HG03442 (cell line): ENCODE measurements at regions not wholly inside any gene's neighbourhood (a gene's known extent, or its start where the extent isn't known, plus 50 kb on each side); places are given as distances from the start of the nearest gene placed in this dataset.
"Not testable (repeated sequence)": the region's sequence is repeated elsewhere in the genome, so short reads cannot be mapped to it uniquely, and the experiment has no call there.

Experiments used
- ATAC-seq: cut with Tn5 transposase; IDR thresholded peaks from one replicate; pipeline ENCODE4 v1.9.1; 2021; ENCODE audit warnings: mild to moderate bottlenecking, moderate library complexity; ENCODE audit not compliant: unreplicated experiment

DNA sequence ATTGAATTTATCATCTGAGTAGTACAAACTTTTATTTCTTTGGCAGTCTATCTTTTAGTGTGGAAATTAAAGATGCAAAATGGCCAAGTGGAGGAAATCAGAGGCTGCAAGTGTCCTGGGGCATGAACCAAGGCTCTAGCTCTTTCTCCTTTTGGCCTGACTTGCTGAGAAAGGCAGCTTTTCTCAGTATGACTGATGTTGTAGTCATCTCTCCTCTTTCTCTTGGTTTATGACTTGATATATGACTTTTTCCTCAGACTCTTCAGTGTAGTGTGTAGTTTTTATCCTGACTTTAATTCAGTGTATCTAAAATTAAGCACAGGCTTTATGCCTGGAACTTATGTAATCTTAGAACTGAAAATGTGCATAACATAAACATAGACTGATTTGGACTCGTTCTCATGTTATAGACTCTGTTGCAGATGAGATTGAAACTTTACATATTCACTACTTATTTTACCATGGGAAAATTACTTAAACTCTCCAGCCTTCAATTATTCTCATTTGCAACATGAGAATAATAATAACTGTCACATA, 65.7 kb downstream of the SLITRK5 start:
- ATAC-seq = no peak

DNA sequence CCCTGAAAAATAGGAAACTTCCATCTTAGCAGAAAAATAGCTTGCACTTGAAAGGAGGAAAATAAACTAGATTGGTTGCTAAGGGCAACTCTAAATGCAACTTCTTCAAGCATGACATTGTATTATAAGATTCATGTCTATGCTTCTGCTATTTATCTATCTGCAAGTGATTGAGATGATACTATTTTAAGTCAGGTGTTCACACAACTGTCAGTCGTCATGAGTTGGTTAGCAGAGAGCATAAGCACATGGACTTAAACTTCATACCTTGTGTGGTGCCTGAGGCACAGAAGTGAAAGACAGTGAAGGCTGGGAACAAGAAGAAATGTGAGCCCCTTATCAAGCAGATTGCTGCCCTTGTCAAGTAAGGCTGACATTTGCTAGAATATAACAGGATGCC, 82.9 kb downstream of the SLITRK5 start:
- no peak for ATAC-seq

DNA sequence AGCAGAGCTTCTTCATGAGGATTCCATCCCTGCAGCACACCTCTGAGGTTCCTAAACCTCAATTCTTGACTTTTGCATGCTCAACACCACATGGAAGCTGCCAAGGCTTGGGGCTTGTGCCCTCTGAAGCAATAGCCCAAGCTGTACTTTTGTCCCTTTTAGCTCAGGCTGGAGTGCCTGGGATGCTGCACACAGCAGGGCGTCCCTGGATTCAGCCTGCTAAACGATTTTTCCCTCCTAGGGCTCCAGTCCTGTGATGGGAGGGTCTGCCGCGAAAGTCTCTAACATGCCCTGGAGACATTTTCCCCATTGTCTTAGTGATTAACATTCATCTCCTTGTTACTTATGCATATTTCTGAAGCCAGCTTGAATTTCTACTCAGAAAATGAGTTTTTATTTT, 98.3 kb downstream of the SLITRK5 start:
- ATAC-seq = no peak

DNA sequence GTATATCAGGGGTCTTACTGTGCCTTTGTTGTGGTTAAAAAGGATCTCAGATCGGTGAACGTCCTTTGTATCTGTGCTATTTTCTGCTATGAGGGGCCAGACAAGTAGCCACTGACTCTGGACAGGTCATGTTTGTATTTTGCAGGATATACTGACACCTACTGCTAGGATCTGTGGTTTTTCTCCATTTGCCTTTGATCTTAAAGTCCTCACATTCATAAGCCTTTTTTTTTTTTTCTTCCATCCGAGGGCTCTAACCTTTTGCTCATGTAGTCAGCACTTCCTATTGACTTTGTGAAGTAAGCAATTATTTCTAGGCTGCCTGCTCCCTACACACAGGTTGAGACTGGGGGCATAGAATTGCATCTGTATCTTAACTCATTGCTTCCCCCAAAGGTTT, 106.2 kb downstream of the SLITRK5 start:
- ATAC-seq = no peak

DNA sequence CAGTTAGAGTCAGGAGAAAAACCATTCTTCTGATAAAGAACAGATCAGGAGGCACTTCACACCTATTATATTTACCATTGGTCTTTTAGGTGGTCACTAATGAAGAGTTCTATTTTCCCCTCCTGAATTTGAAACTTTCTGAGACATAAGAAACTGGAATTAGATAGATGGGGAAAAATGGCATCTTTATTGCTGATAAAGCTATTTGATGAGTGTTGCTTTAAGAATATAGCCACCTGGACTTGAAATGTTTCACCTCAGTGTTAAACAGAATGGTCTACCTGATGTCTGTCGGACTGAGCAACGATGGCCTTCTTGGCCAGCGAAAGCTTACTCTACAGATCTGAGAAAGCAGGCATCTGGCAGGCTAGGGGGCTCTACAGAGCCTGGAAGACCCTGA, 107.0 kb downstream of the SLITRK5 start:
- no peak for ATAC-seq

DNA sequence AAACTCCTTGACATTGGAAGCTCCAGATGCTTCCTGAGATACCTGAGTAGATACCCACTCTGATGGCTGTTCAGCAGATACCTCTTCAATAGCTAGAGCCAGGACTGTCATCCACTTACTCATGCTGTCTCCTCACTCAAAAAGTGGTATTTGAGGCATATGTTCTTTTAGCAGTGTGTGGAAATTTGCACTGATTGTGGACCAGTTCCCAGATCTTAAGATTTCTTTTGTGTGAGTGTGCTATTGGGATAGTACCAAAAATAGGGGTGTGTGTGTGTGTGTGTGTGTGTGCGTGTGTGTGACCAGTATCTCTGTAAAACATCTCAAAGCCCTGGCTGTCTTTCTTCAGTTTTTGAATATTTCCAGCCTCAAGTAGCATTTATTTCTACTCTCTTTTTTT, 108.3 kb downstream of the SLITRK5 start:
- no peak for ATAC-seq

DNA sequence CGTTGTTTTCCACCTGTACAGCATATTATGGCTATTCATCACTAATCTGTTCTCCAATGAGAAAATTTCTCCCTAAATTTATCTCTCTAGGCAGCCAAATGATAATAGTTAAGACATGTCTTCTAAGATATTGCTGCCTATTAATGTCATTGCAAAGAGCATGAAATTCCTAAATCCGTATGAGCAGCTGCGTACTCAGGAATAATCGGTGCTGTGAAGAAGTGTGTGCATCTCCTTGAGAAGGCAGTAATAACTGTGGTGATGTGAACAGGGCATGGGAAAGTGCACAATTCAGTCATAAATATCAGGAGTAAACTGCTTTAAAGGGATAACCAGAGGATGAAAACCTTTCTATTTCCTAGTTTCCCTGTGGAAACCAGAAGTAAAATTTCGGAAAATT, 112.2 kb downstream of the SLITRK5 start:
- no peak for ATAC-seq

DNA sequence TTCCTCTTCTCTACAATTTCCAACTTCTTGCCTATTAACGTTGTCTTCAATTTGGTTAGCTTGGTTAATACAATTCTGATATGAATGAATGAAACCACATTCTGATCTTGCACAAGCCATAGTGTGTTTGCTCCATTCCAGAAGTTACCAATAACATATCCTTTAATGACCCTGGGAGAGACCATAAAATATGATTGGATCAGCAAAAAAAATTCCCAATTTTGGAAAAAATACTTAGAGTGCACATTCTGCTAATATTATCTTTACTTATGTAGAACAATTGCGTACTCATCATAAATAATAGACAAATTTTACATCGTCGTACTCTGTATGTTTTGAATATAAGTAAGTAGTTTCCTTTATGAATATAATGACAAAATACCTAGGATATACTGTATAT, 117.2 kb downstream of the SLITRK5 start:
- ATAC-seq = no peak

DNA sequence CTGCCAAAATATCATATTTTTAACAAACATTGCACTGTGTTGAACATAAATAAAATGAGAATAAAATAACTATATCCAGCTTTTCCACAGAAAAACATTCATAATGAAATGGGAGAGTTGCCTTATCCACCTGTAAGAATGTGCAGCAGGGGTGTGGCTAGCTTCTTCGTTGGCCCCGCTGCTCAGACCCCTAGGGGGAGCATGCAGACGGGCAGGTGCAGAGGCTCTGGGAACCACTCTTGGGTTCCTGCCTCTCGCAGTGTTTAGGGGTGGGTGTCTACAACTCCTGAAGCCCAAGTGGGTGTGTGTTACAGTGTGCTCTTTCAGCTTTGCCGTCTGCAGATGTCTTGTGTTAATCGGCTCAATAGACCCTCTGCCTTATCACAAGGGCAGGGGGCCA, 121.7 kb downstream of the SLITRK5 start:
- ATAC-seq = no peak

DNA sequence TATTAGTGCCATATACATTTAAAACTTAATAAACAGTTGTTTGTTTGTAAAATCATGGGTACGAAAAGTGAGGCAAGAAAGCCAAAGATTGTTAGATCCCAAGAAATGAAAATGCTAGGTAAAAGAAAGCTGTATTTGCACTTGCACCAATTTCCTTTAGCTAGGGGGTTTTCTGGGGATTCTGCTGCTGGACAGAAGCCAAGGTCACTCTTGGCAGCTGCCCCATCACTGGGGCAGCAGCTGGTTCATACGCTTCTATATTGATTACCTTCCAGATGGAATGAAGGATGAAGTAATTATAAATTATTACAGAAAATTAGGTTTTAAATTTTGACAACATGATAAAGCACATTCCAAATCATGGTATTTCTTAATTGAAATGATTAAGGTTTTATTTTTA, 127.4 kb downstream of the SLITRK5 start:
- no peak for ATAC-seq

DNA sequence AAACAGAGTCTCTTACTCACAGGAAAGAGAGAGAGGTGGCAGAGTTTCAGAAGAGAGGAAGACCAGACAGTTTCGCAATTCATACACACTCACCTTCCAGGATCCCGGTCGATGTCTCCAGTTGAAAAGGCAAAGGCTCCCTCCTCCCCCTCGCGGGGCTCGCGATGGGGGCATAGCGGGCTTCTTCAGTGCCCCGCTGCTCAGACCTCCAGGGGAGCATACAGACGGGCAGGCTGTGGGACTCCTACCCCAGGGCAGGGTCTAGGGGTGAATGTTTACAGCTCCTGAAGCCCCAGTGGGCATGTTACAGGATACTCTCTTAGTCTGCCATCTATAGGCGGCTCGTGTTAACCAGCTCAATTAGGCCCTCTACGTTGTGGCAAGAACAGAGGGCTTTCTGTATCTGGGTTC, 139.2 kb downstream of the SLITRK5 start:
- no peak for ATAC-seq

DNA sequence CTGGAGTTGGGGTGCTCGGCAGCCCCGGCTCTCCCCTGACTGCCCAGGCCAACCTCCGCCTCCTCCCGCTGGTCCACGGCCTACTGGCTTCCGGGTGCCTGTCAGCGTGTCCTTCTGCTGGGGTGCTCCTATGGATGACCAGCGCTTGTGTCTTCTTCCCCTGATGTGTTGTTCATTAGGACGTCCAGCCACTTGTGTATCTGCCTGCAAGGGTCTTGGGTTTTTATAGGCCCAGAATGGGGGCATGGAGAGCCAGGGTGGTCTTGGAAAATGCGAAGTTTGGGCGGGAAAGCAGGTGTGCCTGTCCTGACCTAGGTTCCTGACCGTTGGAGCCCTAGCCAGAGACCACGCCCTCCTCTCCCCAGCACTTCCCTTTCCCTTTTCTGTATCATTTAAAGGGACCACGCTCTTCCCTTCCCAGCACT, 139.8 kb downstream of the SLITRK5 start:
- ATAC-seq = no peak

DNA sequence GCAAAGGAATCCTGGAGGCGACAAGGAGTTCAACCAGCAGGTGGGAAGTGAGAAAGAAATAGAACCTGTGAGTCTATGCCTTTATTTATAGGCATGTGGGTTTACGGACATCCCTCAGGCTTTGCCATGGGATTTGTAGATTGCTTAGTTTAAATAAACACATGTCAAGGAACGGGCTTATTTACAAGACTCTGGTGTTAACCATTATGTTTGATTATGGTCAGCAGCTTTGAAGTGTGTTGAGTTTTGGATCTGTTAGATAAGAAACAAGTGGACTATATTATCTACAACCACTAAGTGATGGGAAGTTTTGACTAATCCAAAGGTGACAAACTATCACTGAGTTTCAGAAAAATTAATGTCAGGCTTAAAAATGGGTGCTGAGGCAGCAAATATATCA, 143.2 kb downstream of the SLITRK5 start:
- no peak for ATAC-seq

DNA sequence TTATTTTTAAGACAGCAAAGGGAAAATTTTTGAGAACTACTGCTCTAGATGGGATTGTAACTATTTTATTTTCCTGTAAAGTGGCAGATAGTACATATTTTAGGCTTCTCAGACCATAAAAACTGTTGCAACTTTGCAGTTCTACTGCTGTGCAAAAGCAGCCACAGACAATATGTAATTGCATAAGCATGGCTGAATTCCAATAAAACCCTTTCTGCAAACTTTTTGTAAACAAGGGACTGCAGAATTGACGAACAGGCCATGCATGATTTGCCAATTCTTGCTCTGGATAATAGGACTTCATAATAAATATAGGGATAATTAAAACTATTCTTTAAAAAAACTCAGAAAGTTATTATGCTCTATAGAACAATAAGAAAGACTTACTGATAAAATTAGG, 149.1 kb downstream of the SLITRK5 start:
- no peak for ATAC-seq

DNA sequence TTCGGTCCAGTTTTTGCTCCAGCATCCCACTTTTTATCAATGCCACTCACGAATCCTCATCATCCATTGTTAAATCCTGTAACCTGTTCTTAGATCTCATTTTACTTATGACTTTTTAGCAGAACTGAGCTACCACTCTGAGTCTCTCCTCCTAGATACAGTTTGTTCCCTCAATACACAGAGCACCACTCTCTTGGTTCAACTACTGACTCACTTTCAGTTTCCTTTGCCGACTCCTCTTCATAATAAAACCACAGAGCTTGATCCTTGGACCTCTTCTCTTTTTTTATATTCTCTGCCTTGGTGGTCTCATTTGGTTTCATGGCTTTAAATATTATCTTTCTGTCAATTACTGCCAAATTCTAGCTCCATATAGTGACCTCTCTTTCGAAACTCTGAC, 150.3 kb downstream of the SLITRK5 start:
- ATAC-seq = no peak

DNA sequence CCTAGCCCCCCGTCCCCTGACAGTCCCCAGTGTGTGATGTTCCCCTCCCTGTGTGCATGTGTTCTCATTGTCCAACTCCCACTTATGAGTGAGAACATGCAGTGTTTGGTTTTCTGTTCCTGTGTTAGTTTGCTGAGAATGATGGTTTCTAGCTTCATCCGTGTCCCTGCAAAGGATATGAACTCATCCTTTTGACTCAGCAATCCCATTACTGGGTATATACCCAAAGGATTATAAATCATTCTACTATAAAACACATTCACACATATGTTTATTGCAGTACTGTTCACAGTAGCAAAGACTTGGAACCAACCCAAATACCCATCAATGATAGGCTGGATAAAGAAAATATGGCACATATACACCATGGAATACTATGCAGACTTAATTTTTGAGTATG, 155.1 kb downstream of the SLITRK5 start:
- ATAC-seq = not testable (repeated sequence)

DNA sequence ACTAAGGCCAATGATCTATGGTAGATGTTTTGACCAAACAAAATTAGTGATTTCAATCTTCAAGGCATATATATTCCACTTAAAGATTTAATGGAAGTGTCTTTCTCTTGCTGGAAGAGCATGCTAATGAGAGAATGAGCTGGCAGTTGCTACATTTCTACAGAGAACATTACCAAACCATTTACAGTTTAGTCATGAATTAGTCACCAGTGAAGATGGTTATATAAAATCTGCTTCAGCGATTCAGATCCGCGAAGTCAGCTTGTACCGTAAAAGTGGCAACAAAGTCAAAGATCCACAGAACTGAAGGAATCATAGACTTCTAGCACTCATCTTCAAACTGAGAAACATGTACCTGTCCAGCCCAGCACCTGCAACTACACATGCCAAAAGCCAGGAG, 156.3 kb downstream of the SLITRK5 start:
- ATAC-seq = no peak

DNA sequence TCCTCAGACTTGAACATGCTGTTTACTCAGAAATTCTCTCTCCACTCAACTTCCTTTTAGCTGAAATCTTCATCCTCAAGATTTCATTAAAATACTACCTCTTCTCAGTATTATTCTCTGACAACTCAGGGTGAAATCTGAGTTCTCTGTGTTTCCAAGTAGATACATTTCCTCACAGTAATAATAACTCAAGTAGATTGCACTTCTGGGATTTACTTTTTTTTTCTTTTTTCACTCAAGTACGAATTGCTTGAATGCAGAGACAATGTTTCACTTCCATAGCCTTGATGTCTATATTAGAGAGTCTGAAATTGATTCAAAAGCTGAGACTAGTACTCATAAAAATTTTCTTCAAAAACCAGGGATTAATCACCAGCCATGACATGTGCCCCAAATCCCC, 166.4 kb downstream of the SLITRK5 start:
- ATAC-seq = no peak

DNA sequence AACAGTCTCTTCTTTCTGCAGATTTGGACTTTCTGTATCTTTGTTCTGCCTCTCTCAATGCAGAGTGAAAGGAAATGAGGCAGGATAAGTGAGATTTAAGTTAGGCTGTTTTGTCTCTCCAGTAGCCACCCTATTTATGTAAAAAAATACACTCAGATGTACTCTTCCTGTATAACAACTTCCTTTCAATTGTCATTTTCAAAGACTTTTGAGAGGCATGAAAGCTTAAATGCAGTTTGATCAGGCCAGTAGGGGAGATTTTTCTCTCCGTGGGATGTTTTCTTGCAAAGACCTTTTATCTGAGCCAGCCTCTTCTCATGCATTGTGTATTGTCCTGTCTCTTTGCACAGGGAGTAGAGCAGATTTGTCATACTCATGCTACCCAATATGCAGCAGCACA, 166.8 kb downstream of the SLITRK5 start:
- ATAC-seq = no peak

DNA sequence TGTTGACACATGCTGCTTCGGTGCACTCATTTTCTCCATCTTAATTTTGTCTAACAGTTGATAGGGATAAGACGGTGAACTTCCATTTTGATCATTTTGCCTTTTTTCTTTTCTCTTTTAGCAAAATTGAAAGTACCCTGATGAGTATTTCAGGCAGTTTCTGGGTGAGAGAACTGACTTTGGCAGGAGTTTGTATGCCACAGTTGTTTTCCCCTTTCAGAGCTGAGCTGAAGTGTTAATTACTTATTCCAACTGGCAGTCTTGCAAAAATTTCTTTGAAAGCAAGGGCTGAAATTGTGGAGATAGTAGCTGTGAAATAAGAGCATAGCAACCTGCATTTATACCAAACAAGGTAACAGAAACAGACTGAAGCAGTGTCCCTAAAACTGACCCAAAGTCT, 180.2 kb downstream of the SLITRK5 start:
- no peak for ATAC-seq

DNA sequence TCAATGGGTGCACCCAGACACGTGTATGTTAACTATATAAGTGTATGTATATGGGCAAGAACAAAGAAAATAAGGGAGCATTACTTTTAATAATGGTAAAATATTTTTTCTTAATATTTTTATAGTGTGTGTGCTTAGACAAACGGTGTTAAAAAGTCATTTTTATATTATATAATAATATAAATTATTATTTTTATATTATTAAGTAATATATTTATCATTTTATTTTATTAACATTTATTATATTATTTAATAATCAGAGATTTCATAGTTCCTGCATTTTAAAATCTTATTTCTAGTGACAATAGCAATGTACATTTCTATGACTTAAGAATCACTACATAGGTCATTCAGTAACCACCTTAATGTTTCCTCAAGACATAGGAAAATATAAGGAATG, 184.4 kb downstream of the SLITRK5 start:
- no peak for ATAC-seq

DNA sequence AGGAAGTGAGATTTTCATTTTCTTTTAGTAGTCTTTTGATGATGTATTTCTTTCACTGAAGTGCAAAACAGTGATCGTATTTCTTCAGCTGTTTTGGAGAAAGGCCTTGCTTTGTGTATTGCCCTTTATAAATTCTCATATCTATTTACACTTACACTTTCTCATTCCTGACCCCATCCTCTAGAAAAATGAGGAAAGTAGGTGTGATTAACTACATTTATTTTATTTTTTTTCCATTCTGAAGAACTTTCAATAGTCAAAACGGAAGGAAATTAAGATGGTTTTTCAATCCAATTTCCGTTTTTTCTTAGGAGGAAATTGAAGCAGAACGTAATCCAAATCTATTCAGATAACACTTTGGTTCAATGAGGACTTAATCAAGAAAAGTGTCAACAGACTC, 188.1 kb downstream of the SLITRK5 start:
- no peak for ATAC-seq

DNA sequence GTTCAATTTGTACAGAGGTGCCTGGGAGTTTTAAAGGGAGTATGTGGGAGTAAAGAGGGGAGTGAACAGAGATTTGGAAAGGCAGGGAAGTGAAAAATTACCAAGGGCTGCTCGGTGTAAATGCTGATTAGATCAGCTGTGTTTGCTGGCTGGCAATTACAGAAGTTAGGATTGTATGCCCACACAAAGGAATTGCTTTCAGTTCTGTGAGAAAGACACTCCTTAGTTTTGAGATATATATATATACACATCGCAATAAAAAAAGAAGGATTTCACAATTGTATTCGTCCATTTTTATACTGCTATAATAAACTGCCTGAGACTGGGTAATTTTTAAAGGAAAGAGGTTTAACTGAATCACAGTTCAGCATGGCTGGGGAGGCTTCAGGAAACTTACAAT, 196.3 kb downstream of the SLITRK5 start:
- no peak for ATAC-seq

DNA sequence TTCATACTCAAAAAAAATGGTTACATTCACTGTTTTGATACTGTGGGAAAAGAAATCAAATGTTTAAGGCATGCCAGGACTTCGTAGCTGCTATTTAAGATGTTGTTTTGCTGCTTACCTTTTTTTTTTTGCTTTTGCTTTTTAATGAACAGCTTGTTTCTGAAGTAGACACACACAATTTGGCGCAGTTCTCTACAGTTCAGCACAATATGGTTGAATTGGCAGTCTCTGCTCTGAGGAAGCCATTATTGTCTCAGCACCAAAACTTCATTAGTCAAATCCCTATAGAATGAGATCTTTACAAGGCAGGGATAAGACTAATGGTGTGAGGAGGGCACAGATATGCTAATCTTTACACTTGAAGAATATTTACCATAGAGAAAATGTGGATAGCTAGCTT, 197.6 kb downstream of the SLITRK5 start:
- no peak for ATAC-seq
